KBM-7 (cell line): ENCODE measurements at regions not wholly inside any gene's neighbourhood (a gene's known extent, or its start where the extent isn't known, plus 50 kb on each side); places are given as distances from the start of the nearest gene placed in this dataset.

Experiments
- DNase-seq: peaks from one replicate; pipeline ENCODE4 v3.0.0-alpha.2; 2015
- in situ Hi-C: fragments of 300-500 bp; cut with MboI; formaldehyde crosslinking; loops from 2 replicates; pipeline ENCODE4 v1.14.3; 2020; ENCODE audit warnings: low sequenced_read_pairs, low pct_unique_long_range_greater_than_20kb, mixed read lengths

- in situ Hi-C loops, result no loop called here
- DNase-seq, result no peak
These were observed 354.9 kb upstream of the PLXNA2 start for GRCh38 chr1:208599063-208599462.

- DNase-seq, result no peak
- in situ Hi-C loops, result no loop called here
These were observed 356.4 kb upstream of the PLXNA2 start for GRCh38 chr1:208600456-208601190.

- in situ Hi-C loops, result no loop called here
- DNase-seq, result no peak
These were observed 357.4 kb upstream of the PLXNA2 start for GRCh38 chr1:208601561-208601960.

- in situ Hi-C loops, result no loop called here
- DNase-seq, result no peak
These were observed 359.5 kb upstream of the PLXNA2 start for GRCh38 chr1:208603721-208604120.

- no peak for DNase-seq
- in situ Hi-C loops, result no loop called here
These were observed 360.1 kb upstream of the PLXNA2 start for GRCh38 chr1:208604295-208604694.

- no peak for DNase-seq
These were observed 362.8 kb upstream of the PLXNA2 start for GRCh38 chr1:208606959-208607358.

GRCh38 chr1:208607616-208608015 lies 363.4 kb upstream of the PLXNA2 start:
- in situ Hi-C loops, result no loop called here
- no peak for DNase-seq

More at GRCh38 chr1:208606959-208607358, 362.8 kb upstream of the PLXNA2 start:
- in situ Hi-C loops, result no loop called here

GRCh38 chr1:208614610-208615009 lies 370.4 kb upstream of the PLXNA2 start:
- in situ Hi-C loops, result no loop called here
- no peak for DNase-seq

GRCh38 chr1:208615371-208615770 lies 371.2 kb upstream of the PLXNA2 start:
- in situ Hi-C loops, result no loop called here
- DNase-seq, result no peak

GRCh38 chr1:208616776-208617175 lies 372.6 kb upstream of the PLXNA2 start:
- in situ Hi-C loops, result no loop called here
- no peak for DNase-seq

- no peak for DNase-seq
- in situ Hi-C loops, result no loop called here
These were observed 384.1 kb upstream of the PLXNA2 start for GRCh38 chr1:208628022-208628914.

- in situ Hi-C loops, result no loop called here
- no peak for DNase-seq
These were observed 386.9 kb upstream of the PLXNA2 start for GRCh38 chr1:208631092-208631491.

GRCh38 chr1:208631506-208631905 lies 387.3 kb upstream of the PLXNA2 start:
- no peak for DNase-seq
- in situ Hi-C loops, result no loop called here

- DNase-seq, result no peak
- in situ Hi-C loops, result no loop called here
These were observed 390.4 kb upstream of the PLXNA2 start for GRCh38 chr1:208634346-208635140.

- DNase-seq, result no peak
- in situ Hi-C loops, result no loop called here
These were observed 393.0 kb upstream of the PLXNA2 start for GRCh38 chr1:208637181-208637580.

- in situ Hi-C loops, result no loop called here
- no peak for DNase-seq
These were observed 395.2 kb upstream of the PLXNA2 start for GRCh38 chr1:208639382-208639781.

- in situ Hi-C loops, result no loop called here
- no peak for DNase-seq
These were observed 396.1 kb upstream of the PLXNA2 start for GRCh38 chr1:208640295-208640694.

- no peak for DNase-seq
These were observed 397.5 kb upstream of the PLXNA2 start for GRCh38 chr1:208641579-208642280.

GRCh38 chr1:208643005-208643597 lies 398.9 kb upstream of the PLXNA2 start:
- in situ Hi-C loops, result no loop called here

More at GRCh38 chr1:208641579-208642280, 397.5 kb upstream of the PLXNA2 start:
- in situ Hi-C loops, result no loop called here

More at GRCh38 chr1:208643005-208643597, 398.9 kb upstream of the PLXNA2 start:
- no peak for DNase-seq
